GM19468 (cell line): ENCODE measurements at regions not wholly inside any gene's neighbourhood (a gene's known extent, or its start where the extent isn't known, plus 50 kb on each side); places are given as distances from the start of the nearest gene placed in this dataset.
"Not testable (repeated sequence)": the region's sequence is repeated elsewhere in the genome, so short reads cannot be mapped to it uniquely, and the experiment has no call there.

Experiments
- ATAC-seq: cut with Tn5 transposase; IDR thresholded peaks from one replicate; pipeline ENCODE4 v1.9.1; 2021; ENCODE audit warnings: mild to moderate bottlenecking, moderate library complexity, moderate number of reproducible peaks; ENCODE audit not compliant: unreplicated experiment; ENCODE audit errors: extremely low read depth

DNA sequence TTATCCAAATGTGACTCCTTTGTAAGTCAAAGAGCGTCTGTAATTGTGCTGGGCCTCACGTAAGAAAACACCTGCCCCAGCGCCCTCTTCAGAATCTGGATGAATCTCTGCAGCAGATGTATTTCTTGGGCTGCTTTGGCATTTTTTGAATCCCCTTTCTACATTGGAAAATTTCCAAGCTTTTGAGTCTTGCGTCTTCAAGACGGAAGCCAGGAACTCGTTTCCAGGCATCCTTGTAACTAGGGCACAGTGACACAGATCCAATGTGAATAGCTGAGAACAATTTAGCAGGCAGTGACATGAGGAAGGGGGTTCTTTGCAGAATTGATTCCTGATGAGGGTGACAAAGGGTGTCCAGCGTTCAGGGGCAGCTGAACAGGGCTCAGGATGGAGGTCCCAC lies 862.3 kb downstream of the TYW1 start:
- no peak for ATAC-seq

DNA sequence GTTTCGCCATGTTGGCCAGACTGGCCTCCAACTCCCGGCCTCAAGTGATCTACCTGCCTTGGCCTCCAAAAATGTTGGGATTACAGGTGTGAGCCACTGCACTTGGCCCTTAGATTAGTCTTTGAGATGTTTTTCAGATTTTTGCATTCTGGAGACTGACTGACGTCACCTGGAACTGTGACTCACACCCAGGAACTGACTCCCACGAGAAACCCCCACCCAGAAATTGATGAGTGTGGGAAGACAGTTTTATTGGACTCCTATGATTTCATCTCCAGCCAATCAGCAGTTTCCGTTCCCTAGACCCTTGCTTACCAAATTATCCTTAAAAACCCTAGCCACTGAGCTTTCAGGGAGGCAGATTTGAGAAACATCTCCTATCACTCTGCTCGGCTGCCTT lies 867.3 kb downstream of the TYW1 start:
- no peak for ATAC-seq

DNA sequence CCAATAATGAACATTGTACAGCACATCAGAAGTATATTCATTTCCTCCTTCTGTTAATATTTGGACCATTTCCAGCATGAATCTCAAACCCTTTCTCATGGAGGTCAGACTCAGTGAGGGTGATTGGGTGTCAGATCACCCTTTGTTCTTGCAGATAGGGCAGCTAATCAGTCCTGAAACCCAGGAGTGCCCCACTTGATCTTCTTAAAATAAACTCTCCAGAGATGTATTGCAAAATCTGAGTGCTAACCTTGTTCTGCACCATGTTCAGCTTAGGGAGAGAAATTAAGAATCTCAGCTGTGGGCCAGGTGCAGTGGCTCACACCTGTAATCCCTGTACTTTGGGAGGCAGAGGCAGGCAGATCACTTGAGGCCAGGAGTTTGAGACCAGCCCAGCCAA lies 869.4 kb downstream of the TYW1 start:
- ATAC-seq, result no peak

DNA sequence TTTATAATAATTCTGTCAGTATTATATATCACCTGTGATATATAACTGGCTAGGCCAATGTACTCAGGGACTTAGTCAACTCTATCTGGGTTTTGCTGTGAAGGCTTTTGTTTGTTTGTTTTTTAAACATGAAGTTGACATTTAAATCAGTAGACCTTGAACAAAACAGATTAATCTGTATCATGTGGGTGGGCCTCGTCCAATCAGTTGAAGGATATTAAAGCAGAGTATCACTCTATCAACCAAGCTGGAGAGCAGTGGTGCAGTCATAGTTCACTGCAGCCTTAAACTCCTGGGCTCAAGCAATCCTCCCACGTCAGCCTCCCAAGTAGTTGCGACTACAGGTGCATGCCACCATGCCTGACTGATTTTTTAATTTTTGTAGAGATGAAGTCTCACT lies 870.2 kb downstream of the TYW1 start:
- no peak for ATAC-seq

DNA sequence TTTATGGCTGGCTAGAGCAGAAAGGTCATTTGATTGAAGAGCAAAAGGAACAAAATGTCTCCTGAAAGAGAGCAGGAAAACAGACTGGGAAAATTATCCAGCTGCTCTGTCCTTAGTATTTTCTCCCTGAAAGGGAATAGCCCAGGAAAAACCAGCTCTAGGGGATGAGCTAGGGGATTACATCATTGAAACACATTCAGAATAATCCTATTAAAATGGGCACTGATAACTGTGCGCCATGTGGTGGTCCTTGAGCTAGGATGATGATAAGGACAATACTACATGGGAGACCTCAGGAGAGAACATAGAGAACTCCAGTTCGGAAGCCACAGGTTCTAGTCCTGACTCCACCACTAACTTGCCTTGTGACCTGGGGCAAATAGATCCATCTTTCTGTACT lies 873.8 kb downstream of the TYW1 start:
- no peak for ATAC-seq

DNA sequence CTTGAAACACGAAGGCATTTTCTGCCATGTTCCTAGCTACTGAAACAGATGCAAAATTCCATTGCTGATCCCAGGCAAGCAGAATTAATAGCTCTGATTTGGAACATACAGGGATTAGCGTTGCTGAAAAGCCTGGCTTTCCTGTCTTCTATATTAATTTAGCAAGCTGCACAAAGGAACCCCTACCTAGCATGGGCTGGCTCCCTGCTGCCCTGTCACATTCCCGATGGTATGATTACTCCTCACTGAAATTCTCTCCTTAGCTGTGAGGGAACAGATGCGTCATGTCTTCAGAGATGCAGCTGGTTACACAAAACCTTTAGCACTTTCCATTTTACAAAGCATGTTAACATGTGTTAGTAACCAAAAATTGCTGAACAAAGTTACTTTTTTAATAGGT lies 878.9 kb downstream of the TYW1 start:
- ATAC-seq, result no peak

DNA sequence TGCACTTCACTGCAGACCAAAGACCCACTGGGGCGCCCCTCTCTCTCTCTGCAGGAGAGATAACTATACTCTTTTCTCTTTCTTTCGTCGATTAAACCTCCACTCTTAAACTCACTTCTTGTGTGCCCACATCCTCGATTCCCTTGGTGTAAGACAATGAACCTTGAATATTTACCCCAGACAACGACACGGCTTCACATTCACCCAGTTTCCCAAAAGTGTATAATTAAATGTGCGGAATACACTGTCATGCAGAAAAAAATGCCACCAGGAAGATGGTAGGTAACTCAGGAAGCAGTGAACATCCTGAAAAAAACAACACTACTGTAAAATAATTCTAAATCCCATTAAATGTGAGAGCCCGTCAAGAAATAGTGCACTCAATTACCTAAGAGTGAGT lies 882.2 kb downstream of the TYW1 start:
- no peak for ATAC-seq

DNA sequence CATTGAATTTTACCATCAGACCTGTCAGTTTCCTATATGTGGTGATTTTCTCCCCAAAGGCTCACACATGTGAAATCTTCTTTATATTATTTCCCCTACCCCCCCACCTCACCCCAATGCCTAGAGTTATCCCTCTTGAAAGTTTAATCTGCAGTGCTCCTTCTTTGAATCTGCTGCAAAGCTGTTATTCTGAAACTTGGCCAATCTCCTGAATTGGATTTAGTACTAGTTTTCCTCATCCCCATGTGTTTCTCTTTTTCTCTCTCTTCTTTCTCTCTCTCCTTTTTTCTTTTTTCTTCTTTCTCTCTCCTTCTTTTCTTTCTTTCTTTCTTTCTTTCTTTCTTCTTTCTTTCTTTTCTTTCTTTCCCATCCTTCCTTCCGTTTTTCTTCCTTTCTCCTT lies 886.2 kb downstream of the TYW1 start:
- ATAC-seq, result no peak

DNA sequence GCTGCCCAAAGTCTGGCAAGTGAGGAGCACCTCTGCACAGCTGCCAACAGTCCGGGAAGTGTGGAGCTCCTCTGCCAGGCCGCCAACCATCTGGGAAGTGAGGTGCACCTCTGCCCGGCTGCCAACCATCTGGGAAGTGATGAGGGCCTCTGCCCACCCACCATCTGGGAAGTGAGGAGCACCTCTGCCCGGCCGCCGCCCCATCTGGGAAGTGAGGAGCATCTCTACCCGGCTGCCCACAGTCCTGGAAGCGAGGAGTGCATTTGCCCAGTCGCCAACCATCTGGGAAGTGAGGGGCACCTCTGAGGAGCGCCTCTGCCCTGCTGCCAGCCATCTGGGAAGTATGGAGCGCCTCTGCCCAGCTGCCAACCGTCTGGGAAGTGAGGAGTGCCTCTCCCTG lies 893.7 kb downstream of the TYW1 start:
- ATAC-seq, result no peak

DNA sequence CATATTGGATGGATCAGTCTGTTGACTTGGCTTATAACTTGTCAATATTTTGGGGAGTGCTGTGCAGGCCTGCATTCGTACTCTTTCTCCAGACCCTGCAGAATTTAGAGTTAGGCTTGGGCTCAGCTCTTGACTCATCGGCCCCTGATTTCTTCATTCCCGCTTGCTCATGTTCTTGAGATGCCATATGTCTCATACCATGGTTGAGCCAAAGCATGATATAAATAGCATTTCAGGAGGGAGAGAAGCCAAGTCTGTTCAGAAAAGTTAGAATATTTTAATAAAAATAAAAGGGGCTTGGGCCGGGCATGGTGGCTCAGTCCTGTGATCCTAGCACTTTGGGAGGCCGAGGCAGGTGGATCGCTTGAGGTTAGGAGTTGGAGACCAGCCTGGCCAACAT lies 898.1 kb downstream of the TYW1 start:
- no peak for ATAC-seq

DNA sequence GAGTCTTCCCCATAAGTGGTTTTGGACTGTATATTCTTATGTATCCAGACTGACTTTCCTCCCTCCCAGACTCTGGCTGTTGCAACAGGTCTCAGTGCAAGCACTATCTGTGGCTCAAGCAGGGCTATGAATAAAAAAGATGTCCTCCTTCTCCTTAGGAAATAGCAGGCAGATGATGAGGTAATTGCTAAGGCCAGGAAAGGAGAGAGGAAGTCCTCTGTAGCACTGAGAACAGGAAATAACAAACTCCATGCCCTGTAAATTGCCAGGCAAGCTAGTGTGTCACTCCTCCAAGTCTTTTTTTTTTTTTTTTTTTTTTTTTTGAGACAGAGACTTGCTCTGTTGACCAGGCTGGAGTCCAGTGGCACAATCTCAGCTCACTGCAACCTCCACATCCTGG lies 900.1 kb downstream of the TYW1 start:
- no peak for ATAC-seq

DNA sequence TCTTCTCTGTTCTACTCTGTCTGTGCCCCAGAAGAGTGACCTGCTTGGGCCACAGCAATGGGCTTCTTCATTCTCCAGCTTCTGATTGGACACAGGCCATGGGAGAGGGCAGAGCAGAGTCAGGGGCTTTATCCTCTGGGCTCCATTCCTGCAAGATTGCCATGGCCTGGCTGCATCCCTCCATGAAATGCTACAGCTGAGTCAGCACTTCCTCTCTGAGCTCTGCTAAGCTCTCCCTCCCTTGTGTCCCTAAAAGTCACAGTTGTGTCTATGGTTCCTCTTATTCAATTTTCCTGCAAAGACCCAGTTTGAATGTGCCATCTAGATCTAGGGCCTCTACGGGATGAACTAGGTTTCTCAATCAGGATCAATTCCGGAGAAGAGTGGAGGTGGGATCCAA lies 903.8 kb downstream of the TYW1 start:
- no peak for ATAC-seq

DNA sequence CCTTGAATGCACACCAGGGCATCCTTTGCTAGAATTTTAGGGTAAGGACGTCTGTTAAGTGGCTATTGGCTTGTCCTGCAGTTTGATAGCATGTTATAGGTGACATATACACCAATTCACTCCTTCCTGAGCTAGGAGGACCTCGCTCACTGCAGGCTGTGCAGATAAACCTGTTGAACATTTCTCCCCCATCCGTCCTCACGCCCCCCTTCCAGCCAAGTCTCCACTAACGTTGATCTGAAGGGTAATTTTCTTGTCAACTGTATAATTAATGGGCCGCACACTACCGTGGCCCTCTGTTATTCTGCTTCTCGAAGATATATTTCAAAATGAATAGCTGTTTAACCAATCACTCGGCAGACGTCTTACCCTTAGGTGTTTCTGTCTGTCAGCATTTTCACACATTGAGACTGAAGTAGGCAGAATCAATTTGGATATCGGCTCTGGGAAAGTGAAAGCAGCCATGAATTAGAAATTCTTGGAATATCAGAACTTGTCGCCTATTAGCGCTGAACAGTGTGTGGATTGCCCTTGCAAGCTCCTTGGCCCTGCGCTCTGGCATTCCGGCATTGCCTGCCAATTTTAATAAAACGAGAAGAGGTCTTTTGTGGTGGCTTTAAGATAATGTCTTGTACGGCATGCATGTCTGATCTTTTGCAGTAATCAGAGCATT lies 905.3 kb downstream of the TYW1 start:
- ATAC-seq, result no peak

DNA sequence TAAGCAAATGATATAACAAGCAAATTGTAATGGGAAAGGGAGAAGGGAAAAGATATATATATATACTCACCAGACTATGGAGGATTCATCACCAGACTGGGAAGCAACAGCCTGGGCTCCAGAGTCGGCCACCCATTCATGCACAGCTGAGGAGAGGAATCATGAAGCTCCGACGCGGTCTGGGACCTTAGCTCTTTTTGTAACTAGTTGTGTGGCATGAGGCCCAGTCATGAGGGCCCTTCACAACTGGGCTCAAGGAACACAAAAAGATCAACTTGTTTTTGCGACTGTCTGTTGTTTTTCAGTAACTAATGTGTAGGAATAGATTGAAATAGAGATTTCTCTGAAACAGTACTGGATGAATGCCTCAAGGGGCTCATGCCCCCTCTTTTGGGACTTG lies 911.2 kb downstream of the TYW1 start:
- no peak for ATAC-seq

DNA sequence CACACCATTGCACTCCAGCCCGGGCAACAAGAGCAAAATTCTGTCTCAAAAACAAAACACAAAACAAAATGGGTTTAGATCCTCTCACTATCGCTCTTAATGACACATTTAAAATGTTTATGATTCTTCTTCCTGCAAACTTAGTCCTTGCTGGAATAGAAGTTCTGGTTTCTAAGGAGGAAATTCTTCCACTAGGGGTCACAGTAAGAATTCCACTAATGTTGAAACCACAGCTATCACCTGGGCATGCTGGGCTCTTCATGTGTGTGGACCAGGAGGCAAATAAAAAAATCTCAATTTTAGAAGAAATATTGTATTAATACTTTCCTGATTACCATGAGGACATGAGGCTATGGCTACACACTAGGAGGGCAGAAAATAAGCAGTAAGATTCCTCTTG lies 915.8 kb downstream of the TYW1 start:
- no peak for ATAC-seq

DNA sequence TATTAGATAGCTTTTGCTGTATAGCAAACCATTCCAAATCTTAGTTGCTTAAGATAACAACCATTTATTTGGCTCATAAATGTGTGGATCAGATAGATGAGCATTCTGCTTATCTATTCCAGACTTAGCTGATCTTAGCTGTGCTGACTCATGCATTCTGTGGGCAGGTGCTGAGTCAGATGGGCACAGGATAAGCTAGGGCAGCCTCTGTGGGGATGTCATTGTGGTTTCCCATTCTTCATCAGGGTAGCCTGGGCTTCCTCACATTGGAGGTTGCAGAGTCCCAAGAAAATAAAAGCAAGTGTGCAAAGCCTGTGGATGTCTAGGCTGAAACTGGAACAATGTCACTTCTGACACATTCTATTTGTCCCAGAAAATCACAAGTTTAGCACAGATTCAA lies 917.0 kb downstream of the TYW1 start:
- ATAC-seq, result no peak

DNA sequence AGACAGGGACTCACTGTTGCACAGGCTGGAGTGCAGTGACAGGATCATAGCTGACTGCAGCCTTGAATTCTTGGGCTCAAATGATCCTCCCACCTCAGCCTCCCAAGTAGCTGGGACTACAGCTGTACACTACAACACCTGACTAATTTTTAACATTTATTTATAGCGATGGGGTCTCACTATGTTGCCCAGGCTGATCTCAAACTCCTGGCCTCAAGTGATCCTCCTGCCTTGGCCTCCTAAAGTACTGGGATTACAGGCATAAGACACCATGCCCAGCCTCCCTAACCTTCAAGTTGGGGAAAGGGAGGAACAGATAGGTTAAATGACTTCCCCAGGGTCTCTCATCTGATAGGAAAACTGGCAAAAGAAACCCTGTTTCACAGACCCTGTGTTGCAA lies 919.5 kb downstream of the TYW1 start:
- ATAC-seq, result not testable (repeated sequence)

DNA sequence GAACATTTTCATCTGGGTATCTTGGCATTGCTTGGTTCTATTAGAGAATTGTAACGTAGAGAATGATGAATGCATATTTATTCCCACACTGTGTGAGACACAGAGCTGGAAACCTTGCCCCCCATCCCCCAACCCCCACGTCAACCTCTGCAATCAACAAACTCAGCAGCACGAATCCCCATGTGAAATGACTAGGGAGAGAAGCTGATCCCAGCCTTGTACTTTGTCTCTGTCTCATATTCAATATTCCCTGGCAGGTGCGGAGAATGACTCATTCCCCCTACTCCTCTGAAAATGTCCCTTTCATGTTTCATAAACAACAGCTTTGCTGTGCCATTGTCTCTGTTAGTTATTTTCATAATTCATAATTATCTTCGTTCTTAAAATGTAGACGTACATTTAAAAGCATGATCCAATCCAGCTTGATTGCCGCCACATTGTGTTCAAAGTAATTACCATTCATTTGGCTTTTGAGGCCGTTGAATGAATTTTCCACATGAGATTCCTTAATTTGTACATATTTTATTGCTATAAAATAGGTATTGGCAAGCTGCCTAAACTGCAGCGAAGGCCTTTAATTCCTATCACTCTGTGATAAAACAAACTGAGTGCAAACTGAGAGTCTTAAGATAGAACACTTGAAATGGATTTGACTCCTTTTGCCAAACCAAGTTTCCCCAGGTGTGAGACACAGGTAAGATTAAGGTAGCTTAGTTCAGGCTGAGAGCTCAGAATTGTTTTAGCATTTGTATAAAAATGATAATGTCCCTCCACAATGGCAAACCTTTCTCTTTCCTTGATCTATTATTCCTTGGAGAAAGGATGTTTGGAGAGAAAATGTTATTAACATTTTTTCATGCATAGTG lies 920.2 kb downstream of the TYW1 start:
- no peak for ATAC-seq

DNA sequence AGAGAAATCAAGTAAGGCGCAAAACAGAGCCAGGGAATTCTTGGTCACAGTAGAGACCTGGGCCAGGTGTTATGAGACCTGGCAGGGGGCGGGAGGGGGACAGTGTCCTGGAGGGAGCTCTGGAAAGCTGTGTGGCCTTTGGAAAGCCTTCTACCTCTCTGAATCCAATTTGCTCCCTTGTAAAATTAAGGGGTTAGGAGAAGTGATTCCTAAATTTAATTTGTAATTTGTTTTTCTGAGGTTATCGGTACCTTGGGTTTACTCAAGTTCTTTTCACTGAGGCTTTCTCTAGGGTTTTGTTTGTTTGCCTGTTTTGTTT lies 920.8 kb downstream of the TYW1 start:
- ATAC-seq, result no peak

DNA sequence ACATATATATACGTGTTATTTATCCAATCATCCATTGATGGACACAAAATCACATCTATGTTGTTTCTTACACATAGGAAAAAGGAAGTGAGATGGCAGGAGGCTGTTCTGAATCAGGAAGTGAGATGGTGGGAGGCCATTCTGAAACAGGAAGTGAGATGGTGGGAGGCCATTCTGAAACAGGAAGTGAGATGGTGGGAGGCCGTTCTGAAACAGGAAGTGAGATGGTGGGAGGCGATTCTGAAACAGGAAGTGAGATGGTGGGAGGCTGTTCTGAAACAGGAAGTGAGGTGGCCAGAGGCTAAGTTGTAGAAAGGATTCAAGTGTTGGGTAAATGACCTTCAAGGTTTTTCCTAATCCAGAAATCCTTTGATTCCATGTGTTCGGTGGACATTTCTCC lies 921.5 kb downstream of the TYW1 start:
- no peak for ATAC-seq

DNA sequence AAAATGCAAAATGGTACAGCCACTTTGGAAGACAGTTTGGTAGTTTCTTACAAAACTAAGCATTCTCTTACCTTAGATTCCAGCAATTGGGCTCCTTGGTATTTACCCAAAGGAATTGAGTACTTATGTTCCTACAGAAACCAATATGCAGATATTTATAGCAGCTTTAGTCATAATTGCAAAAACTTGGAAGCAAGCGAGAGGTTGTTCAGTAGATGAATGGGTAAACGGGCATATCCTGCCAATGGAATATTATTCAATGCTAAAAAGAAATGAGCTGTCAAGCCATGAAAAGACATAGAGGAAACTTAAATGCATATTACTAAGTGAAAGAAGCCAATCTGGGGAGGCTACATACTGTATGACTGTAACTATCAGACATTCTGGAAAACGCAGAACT lies 926.7 kb downstream of the TYW1 start:
- no peak for ATAC-seq

DNA sequence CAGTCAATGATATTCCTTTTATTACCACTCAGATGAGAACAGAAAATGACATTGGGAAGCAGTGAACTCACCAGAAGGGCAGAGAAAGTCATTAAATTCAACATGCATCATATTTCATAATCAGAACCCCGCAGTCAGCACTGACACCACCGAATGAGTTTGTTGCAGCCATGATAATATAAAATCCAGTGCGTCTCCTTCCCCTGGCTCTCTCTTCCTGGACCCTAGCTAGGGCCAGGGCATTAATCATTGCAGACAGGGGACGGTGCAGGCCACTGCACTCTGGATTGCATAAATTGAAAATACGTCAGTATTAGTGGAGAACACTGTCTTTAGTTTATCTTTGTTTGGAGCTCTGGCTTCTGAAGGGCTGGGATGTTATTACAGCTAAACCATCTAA lies 931.5 kb downstream of the TYW1 start:
- ATAC-seq, result no peak
